ENCODE measurements at regions not wholly inside any gene's neighbourhood (a gene's known extent, or its start where the extent isn't known, plus 50 kb on each side); places are given as distances from the start of the nearest gene placed in this dataset.
"Not testable (repeated sequence)": the region's sequence is repeated elsewhere in the genome, so short reads cannot be mapped to it uniquely, and the experiment has no call there.

DNA sequence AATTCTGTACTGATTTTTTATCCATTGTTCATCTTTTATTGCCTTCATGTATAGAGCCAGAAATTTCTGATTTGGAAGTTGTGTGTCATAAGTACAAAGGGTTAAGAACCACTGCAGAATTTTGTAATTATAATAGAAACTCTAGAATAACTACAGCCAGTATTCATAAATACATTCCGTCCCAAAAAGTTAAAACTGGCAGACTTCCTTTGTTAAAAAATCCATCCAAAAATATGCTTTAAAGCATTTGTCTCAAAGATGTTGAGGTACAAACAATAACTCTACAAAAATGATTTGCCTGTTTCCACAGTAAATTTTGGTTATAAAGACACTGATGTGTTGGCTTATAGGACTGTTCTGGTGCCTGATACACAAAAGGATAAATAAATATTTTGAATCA lies 436.6 kb downstream of the DTWD2 start:
- no peak for DNase-seq

DNA sequence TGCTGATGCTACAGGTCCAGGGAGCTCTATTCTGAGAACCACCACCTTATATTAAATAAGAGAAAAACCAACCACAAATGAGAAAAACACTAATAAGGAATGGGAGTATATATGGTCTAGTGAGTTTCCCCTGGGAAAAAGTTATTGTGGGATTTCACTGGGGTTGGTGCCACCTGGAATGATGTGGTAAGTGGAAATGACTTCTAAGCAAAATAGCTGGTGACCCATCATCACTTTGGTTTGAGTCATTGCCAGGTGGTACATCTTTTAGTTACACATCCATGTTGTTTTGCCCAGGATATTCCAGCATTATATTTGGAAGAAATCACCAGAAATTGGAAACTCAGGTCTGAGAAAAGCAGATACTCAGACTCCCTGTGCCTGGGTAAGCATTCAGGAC lies 437.3 kb downstream of the DTWD2 start:
- no peak for DNase-seq

DNA sequence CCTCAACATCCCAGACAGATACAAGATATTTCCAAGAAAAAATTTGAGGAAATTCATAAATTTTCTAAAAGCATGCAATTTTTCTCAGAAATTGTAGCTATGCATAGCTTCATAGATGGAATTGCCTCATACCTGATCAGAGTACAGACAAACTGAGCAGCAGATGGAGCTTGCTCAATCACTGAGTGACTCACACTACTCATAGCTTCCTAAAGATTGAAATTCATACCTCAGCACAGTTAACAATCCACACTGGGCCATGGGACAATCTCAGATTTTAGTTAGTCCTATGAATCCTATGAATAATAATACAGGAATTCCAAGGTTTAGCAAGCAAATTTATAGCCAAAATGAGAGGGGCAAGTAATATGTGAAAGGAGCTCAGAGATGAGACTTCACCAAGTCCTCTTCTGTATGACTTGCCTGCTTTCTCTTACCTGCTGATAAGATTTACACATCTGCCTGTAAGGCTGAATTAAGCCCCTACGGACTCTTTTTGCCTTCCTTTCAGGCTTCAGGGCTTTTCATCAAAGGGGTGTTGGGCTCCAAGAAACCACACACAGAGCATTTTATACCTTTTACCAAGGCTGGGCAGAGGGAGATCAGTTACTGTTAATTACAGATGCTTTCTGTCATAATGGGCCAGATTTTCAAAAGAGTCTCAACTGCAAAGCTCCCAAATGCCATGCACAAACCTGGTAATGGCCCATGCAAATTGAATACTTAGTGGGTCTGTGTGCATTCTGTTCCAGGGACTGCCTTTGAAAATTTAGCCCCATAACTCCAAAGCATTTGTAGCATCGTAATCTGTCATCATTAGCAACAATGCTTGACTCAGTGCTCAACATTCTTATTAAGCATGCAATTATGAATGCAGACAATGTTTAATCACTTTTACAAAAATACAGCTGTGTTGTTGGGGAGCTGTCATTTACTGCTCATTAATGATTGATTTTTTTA lies 439.3 kb downstream of the DTWD2 start:
- DNase-seq: no peak

DNA sequence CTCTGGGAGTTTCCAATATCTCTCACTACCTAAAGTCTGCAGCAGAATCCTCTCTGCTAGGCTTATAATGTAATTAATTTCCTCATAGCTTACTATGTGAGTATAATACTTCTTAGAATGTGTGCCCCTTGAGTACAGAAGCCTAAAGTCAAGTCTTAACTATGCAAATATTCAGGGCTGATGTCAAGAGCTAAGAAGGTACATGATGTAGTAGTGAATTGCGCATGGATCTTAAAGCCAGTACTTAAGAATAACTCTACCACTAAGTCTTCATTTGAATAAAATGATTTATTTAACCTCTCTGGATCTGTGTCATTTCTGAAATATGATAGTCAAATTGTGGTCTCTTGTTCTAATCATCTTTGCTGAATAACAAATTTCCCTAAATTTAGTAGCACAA lies 442.9 kb downstream of the DTWD2 start:
- DNase-seq: no peak

DNA sequence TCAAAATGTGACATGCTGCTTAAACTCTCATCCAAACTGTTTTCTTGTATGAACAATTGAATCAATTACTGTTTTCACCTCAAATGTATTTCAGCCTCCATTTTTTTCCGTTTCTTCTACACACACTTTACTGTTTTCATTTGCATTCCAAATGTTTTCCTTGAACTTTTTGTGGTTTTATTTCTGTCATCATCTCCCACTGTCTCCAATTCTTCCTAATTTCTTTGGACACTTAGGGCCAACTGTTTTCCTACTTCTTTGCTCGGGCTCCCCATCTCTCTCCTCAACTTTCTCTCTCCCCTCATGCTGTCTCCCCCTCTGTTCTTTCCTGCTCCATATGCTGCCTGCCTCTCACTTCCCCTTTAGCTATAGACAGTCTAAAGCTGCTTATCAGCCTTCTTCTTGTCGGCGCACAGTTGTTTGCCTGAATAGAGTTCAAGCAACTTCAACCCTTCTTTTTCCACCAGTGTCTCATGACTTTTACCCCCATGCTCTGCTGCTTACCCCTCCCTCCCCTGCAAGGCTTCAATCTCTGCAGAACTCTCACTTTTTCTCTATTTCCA lies 443.4 kb downstream of the DTWD2 start:
- DNase-seq: no peak

DNA sequence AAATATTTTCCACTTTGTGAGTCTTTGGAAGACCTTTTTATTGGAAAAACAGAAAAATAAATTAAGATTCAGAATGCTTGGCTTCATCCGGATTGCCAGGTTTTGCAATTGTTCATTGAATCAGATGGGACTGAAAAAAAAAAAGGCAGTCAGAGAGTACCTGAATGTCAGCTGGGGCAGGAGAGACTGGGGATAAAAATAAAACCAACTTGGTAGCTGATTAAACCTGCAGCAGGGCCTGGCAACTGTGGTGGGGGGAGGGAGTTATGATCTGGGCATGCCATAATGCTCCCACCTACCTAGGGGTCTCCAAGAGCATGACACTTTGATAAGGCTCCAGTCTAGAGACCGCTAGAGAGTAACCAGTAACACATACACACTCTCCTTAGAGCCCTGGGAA lies 454.4 kb downstream of the DTWD2 start:
- no peak for DNase-seq

DNA sequence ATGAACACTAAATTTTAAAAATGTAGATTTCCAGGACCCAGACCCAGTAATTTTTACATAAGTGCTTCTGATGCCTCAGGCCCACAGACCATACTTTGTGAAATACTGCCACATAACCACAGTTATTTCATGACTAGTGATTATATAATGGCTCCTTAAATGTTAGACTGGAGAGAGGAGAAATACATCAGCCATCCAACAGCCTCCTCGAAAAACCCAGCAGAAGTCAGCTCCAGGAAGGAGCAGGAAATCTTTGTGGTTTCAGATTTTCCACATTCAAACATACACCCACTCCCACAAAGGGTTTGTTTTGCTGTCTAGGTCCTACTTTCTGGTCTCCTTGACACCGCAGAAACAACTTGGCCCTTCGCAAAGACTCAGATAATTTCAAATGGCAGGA lies 455.2 kb downstream of the DTWD2 start:
- DNase-seq: no peak

DNA sequence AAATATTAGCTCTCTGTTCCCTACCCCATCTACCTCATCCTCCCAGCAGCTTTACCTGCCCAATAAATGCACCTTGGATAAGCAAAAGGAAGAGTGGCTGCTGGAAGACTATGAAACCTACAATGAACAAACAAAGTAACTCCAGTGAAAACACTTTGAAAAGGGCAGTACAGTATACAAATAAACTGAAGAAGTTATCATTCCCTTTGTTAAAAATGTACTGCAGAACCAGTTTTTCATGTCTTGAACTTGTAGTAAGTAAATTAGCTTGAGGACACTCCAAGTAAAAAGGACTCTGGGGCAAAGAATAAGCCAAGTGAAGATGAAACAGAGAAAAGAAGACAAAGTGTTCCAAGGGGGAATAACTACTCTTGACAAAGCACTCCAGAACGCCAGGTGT lies 457.1 kb downstream of the DTWD2 start:
- DNase-seq: no peak

DNA sequence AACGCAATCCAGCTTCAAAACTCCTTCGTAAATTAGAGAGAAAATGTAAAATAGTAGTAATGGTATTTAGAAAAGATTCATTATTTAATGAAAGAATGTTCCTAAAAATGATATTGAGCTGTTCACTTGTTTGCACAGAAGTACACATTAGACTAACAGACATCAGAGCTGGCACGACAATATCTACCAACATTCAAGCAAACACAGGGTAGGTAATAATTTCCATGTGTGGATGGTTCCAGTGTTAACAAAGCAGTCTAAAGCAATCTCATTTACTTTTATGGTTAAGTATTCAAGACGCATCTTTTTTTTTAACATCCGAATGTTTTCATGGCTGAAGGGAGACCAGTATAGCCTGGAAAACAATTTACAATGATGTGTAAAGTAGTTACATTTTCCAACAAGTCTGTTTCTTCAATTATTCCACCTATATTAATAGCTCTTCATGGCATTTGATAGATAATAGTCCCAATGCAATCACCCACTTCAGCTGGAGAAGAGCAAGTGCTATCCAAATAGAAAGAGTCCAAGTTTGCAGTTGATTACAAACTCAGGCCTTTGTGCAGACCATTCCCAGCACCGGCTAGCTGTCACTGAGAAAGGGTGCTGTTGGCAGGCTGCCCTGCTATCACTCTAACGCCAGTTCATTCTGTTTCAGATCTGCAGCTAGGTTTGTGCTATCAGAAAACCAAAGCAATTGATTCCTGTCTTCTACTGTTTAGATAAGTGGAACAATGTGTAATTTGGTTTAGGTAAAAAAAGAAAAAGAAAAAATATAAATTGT lies 458.8 kb downstream of the DTWD2 start:
- DNase-seq: no peak

DNA sequence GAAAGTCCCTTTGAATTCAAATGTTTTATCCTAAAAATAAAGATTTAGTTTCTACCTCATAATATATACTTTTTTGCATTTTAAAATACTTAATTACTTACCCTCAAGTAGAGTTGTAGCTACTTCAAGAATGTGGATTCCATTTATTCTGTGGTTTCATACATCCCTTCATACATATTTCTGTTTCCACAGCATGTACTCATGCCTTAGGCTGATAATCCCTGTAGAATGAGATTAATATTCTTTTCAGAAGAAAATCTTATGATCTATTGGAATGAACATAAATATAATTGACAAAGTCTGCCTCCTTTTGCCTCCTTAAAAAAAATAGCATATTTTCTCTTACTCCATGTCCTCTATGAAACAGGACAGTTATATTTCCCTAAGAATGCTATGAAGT lies 465.7 kb downstream of the DTWD2 start:
- DNase-seq: no peak

DNA sequence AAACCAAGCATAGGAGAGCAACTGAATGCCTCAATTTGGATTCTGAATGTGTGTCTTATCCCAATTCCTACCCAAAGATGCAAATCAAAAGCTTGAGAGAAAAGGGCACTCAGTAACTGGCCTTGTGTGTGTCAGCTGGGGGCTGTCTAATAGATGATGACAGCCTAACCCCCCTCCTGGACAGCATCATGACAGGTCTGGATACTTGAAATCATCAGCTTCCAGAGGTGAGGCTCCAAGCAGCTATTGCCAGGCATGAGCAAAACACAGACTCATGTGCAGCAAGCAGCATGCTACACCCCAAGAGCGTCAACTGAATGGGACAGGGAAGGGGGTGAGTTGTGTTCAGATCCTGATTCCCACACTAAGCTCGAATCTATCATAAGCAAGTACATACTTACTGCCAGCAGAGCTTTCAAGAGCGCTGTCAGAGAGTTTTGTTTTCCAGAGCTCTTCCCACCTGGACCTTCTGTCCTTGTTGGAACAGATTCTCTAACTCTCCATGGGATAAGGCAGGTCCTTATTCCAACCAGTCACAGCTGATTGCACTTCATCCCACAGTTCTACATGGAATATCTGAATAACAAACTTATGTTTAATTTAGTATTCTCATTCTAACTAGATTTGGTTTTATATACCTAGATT lies 467.5 kb downstream of the DTWD2 start:
- no peak for DNase-seq

DNA sequence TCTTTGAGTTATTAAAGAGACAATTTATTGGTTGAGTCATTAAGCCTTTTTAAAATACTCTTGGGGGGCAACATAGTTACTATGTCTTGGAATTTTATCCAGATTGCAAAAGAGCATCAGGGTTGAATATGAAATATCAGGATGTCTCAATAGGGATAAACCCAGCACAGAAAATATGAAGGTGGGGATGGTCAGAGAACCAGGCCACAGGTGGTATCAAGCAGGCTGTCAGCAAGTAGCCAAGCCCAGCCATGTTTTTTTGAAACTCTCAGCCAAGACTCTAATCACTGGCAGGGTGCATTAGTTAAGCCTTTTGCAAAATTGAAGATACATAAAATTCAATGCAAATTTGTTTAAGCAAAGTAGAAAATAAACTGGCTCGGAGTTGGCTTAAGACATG lies 468.9 kb downstream of the DTWD2 start:
- no peak for DNase-seq

DNA sequence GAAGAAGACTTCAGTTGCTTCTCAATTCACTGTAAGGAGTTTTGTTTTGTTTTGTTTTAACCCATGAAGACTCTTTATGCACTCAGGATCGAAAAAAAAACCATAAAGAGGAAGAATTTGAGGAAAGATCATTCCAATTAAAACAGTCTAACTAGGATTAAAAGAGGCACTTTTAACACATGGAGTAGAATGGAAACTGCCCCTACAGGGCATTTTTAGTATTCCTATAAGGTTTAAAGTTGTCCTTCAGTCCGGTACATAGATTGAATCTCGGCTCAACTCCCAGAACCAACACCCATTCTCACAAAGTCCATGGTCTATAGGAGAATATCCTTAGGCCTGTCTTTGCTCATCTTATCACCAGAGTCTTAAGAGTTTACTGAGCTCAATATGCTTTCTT lies 469.6 kb downstream of the DTWD2 start:
- no peak for DNase-seq

DNA sequence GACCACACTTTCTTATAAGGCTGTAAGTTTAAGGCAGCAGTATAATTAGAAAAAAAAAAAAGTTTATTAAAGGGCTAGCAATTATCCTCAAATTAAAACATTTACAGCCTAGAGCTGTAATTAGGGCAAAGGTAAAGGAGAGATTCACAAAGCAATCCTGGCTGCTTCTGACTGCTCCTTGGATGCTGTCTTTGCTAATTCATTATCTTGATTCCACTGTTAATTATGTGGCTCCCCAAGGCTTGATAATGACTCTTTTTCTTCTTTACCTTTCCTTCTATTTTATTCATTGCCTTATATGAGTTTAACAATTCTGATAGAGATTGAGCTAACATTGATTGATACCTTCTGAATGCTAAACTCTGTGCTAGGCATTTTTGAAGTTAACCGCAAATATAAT lies 476.5 kb downstream of the DTWD2 start:
- no peak for DNase-seq

DNA sequence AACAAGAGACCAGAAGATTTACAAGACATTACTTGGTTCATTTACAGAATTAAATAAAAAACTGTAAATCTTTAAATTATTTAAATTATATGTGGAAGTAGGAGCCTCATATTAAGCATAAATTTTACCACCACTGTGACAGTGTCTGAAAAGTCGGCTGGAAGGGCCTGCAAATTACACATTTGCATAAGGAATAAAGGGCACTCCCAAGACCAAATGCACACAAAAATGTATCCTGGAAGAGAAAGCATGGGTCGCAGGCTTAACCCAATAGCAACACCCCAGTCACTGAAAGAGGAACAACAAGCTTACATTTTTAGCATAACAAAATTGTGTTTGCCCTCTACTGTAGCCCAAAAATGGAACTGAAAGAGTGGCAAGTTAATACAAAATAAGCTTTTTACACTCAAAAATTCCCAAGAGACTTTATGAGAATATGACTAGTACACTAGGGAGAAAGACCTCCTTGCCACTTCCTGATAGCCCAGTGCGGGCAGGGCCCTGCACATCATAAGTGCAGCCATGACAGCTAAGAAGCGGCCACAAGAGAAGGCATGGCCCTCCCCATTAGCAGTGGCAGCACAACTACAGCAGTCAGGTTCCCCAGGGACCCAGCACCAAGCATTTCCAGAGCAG lies 482.0 kb downstream of the DTWD2 start:
- DNase-seq: no peak

DNA sequence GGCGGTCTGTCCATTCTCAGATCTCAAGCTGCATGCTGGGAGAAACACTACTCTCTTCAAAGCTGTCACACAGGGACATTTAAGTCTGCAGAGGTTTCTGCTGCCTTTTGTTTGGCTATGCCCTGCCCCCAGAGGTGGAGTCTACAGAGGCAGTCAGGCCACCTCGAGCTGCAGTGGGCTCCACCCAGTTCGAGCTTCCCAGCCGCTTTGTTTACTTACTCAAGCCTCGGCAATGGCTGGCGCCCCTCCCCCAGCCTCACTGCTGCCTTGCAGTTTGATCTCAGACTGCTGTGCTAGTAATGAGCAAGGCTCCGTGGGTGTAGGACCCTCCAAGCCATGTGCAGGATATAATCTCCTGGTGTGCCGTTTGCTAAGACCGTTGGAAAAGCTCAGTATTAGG lies 486.1 kb downstream of the DTWD2 start:
- not testable (repeated sequence) for DNase-seq

DNA sequence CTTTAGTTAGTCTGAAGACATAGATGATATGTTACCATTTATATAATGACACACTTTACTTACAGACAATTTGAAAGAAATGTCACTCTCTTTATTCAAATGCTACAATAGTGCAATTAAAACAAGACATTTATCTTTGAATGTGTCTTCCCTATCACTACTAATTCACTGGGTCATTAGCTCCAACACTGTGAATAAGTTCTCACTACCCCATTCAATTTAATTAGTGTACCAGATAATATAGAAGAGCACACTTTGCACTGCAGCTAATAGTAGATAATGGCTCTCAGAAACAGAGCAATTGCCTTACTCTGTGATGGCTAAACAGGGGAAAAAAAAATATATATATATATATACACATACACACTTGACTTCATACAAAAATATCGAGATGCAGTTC lies 497.0 kb downstream of the DTWD2 start:
- DNase-seq: no peak

DNA sequence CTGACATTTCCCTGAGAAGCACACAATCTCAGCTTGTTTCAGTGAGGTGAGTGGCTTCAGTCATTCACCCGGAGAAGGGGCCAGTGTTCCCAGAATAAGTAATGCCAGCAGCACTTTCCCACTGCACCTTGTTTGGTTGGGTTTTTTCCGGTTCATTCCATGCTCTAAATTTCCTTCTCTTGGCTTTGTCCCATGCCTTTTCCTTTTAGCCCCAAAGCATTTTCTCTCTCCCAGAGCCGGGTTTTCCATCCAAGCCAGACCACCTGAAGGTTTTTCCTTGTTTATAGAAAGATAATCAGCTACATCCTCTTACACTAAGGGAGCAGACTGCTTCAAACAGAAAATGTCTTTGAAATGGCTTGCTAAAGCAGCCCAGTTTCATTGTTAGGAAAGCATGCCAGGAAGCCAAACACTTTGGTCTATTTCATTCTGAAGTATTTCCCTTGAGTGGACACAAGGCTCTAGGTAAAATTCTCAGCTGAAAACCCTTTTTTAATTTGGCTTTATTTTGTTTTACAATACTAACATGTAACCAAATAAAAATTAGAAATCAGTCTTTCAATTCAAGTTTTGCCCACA lies 501.6 kb downstream of the DTWD2 start:
- no peak for DNase-seq

DNA sequence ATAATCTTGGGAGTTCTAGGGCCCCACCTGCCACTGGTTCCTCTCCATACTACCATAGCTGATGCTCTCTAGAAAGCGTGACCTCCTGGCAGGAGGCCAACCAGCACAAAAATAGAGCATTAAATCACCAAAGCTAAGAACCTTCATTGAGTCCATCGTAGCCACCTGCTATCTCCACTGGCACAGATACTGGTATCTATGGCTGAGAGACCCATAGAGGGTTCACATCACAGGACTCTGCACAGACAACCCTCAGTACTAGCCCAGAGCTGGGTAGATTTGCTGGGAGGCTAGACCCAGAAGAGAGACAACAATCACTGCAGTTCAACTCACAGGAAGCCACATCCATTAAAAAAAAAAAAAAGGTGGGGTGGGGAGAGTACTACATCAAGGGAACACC lies 509.1 kb downstream of the DTWD2 start:
- DNase-seq: no peak

DNA sequence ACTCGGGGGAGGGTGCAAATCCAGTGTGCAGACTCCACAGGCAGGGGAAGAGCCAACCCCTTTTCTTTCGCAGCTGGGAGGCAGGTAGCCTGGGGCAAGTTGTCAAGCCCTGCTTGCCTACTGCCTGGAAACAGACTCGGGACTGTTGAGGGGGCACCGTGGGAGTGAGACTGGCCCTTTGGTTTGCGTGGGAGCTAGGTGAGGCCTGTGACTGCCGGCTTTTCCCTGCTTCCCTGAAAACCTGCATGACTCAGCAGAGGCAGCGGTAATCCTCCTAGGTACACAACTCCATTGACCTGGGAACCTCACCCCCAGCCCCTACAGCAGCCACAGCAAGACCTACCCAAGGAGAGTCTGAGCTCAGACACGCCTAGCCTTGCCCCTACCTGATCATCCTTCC lies 509.5 kb downstream of the DTWD2 start:
- DNase-seq: no peak

DNA sequence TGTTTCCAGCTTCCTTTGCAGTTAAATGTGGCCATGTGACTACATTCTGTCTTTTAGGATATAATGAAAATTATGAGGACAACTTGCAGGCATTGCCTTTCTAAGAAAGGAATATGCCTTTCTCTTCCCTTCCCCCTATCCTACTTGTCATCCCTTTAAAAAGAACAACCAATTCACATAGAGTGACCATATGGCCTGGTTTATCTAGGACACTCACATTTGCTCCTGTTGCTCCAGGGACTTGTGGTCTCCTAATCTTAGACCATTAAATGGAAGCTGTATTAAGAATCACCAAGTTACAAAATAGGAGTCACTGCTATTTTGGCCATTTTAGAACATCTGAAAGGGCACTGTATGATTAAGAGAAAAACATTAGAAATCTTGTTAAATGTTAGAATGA lies 520.3 kb downstream of the DTWD2 start:
- DNase-seq: no peak

DNA sequence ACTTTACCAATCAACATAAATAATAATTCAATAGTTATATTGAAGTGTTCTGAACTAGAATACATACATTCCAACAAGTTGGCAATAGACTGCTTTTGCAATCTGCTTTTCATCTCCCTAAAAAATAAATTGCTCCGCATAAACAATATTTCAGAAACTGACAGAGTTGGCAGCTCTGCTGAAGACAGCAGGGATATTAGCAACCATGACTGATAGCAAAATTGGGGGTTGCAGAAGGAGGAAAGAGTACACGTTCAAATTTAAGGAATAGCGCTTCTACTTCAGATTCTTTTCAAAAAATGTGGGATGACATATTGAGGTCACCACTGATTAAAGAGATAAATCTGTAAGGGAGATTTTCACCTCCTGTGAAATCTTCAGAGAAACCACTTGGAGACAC lies 521.2 kb downstream of the DTWD2 start:
- no peak for DNase-seq

DNA sequence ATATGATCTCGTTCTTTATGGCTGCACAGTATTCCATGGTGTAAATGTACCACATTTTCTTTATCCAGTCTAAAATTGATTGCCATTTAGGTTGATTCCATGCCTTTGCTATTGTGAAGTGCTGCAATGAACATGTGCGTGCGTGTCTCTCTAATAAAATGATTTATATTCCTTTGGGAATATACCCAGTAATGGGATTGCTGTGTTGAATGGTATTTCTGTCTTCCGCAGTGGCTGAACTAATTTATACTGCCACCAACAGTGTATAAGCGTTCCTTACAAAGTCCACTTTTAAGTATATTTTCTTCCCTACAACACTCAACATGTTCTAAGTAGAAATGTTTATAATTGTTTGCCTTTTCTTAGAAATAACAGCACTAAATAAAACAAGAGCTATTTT lies 521.9 kb downstream of the DTWD2 start:
- DNase-seq: no peak

Measured in CD4-positive, alpha-beta T cell treated with Interleukin-21 for 1 hour (primary cell).